HG02623 (cell line): ENCODE measurements at regions not wholly inside any gene's neighbourhood (a gene's known extent, or its start where the extent isn't known, plus 50 kb on each side); places are given as distances from the start of the nearest gene placed in this dataset.

Experiments
- ATAC-seq: cut with Tn5 transposase; IDR thresholded peaks from one replicate; pipeline ENCODE4 v1.9.1; 2021; ENCODE audit warnings: moderate library complexity; ENCODE audit not compliant: unreplicated experiment

- ATAC-seq, result no peak
Measured at GRCh38 chr6:169165561-169166300, 87.9 kb downstream of the THBS2 start.

- no peak for ATAC-seq
Measured at GRCh38 chr6:169164986-169165385, 88.7 kb downstream of the THBS2 start.

DNA sequence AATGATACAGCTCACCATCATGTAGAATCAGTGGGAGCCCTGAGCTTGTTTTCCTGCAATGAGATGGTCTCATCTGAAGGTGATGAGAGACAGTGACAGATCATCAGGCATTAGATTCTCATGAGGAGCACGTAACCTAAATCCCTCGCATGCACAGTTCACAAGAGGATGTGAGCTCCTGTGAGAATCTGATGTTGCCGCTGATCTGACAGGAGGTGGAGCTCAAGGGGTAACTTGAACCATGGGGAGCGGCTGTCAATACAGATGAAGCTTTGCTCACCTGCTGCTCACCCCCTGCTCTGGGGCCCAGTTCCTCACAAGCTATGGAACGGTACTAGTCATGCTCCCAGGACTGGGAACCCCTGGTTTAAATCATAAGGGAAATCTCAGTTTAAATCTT is 89.2 kb downstream of the THBS2 start:
- ATAC-seq, result no peak

DNA sequence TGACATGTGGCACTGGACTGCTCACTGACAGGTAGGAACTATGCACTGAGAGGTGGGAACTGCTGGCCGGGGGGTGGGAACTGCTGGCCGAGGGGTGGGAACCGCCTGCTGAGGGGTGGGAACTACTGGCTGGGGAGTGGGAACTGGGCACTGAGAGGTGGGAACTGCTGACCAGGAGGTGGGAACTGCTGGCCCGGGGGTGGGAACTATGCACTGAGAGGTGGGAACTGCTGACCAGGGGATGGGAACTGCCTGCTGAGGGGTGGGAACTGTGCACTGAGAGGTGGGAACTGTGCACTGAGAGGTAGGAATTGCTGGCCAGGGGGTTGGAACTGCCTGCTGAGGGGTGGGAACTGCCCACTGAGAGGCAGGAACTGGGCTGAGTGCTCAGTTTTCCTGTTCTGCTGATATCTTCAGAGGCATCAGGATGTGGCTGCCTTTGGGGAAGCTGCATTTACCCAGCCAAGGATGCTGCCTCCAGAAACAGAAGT is 90.2 kb downstream of the THBS2 start:
- no peak for ATAC-seq

DNA sequence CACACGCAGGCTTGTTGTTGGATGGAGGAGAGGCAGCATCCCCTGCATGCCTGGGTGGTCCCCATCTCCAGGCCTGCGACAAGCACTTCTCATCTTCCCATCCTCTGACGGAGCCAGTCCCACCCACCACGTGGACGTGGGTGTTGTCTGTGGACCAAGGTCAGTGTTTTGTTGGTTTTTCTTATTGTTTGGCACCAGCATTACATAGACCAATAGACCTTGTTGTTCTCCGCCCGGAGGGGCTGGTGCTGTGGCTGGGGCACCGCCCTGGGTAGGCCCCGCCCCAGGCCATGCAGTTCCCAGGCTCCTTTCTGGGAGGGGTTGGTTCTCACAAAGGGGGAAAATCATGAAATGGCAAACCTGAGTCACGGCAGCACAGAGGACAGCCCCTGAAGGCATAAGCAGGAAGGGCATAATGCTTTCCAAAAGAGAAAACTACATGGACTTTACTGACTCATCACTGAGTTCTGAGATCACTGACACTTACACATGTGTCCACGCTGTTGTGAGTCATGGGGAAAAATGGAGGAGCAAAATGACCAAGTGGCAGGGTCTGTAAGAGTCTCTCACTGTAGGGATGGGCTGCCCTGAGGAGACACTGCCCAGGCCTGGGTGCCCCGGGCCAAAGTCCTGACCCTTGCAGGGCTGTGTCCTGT is 90.8 kb downstream of the THBS2 start:
- ATAC-seq, result no peak

- no peak for ATAC-seq
Measured at GRCh38 chr6:169162249-169162648, 91.4 kb downstream of the THBS2 start.

- no peak for ATAC-seq
Measured at GRCh38 chr6:169161572-169162167, 92.0 kb downstream of the THBS2 start.

- no peak for ATAC-seq
Measured at GRCh38 chr6:169160855-169161560, 92.6 kb downstream of the THBS2 start.

- no peak for ATAC-seq
Measured at GRCh38 chr6:169160091-169160854, 93.4 kb downstream of the THBS2 start.

- ATAC-seq, result no peak
Measured at GRCh38 chr6:169159331-169159730, 94.3 kb downstream of the THBS2 start.

DNA sequence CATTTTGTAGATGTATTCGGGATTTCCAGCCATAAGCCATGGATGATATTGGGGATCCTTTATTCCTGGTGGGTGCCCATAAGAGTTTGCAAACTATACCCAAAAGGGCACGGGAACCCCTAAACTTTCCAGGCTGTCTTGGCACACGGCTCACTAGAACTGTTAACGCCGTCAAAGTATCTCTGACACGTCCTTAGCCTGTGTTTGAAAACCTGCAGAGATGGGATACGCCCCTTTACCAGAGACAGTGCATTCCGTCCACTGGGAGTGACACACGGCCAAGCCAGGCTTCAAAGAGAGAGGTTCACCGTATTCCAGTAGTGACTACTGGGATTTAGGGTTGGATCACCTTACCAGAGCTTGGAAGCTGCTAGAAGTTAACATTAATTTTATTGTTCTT is 95.0 kb downstream of the THBS2 start:
- ATAC-seq, result no peak

- no peak for ATAC-seq
Measured at GRCh38 chr6:169158174-169158573, 95.5 kb downstream of the THBS2 start.

DNA sequence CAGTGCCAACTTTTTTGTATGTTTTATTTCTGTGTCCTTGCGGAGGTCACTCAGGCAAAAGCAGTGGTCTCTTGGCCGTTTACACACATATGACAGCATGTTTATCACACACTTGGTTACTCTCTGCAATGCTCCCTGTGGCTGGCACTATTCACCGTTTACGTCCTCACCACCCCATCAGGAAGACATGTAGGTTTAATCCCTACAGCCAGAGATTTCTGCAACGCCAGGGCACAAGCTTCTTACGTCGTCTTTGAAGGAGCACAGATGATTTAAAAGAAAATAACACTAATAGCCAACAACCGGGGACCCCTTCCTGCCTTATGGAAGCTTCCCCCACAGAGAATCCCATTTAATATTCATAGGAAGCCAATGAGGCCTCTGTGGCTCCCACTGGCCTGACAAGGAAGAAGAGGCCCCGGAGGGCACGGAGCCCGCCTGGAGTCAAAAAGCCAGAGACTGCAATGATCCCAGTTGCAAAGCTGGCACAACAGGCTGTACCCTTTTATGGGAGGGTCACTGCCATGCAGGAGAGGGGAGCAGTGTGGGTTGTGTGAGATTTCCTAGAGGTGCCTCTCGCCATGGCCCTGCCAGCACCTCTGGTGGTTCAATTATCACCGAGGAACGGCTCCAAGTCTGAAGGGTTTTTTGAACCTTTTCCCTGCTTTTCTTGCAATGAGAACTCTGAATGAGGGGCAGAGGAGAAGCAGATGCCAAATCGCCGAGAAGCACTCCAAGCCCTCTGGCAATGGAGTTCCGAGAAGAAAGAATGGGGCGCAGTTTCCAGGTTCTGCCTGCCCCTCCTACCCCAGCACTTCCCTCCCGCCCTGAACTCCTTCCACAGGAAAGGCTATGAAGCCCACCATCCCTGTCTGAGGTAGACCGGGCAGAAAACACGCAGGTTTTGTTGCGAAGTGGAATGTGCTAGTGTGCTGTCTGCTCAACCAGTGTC is 96.2 kb downstream of the THBS2 start:
- ATAC-seq, result no peak

GRCh38 chr6:169156793-169157147 is 96.9 kb downstream of the THBS2 start:
- ATAC-seq, result no peak

DNA sequence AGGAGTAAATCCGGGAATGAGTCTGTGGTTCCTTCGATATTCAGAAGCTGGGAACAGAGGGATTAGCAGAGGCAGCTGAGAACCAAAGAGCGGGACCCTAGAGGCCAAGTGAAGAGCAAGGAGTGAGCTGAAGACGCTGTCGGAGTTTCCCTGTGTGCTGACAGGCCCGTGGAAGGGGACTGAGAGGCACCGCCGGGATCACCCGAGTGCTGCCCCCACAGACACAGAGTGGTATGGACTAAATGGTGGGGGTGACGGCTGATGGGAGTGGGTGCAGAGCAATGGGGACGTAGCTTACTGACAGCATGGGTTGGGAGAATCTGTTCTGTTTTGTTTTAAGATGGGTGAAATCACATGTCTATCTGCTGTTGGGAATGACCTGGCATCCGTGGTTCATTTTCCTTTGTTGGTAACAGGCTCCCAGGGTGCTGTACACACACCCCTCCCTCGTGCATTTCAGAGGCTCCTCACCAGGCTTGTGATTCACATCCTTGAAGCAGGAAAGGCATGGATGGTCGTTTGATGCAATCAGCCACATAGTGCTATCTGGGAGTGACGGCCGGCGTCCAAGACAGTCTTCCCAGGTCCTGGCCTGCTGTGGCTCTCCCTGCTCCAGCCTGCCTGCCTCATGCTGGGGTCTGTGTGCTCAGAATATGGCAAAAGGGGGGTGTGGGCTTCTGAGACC is 97.4 kb downstream of the THBS2 start:
- ATAC-seq, result no peak

GRCh38 chr6:169155481-169155880 is 98.2 kb downstream of the THBS2 start:
- ATAC-seq, result no peak

DNA sequence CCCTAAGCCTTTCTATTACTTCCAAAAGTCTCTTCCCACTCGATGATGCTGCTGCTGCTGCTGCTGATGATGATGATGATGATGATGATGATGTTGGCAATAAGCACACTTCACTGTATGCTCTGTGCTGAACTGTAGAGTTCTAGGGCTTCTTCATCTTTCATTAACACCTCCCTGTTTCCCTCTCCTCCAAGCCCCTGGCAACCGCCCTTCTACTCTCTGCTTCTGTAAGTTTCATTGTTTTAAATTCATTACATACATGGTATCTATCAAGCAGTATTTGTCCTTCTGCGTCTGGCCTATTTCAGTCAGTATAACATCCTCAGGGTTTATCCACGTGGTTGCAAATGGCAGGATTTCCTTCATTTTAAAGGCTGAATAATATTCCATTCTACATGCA is 100.2 kb downstream of the THBS2 start:
- no peak for ATAC-seq

GRCh38 chr6:169146521-169146920 is 107.1 kb downstream of the THBS2 start:
- no peak for ATAC-seq

DNA sequence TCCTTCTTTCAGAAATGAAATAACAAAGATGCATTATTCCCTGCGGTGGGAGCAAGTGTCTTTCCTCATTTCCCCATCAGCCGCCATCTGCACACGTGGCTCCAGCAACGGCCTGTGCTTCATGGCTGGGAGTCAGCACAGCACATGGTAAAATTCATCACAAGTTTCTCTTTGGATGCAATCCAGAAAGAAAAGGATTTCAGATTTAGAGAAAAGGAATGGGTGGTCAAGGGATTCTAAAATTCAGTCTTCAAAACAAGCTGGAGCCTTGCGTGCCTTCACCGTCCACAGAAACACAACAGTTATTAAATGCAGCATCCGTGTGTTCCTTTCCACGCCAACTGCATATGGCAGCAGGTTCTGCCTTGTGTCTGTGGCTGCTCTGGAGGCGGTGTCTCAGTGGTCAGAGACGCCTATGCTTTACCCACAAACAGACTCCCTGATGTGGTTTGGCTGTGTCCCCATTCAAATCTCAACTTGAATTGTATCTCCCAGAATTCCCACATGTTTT is 107.6 kb downstream of the THBS2 start:
- no peak for ATAC-seq
